ENCODE measurements at regions not wholly inside any gene's neighbourhood (a gene's known extent, or its start where the extent isn't known, plus 50 kb on each side); places are given as distances from the start of the nearest gene placed in this dataset.

DNA sequence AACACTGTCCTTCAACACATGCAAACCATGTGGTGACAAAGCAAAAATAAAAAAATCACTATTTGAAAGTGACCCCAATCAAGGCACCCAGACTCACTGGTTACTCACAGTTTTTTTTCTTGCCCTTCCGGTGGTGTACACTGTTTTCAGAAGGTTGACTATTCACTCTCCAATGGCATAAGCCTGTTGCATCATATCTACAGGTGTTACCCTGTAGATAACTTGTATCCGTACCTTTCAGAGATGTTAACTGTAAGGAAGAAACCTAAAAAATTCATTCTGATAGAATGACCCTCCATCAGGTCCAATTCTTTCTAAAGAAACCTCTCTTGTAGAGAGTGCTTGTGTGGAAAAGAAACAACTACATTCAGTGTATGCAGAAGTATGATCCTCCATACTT lies 193.6 kb upstream of the RASA1 start:
- TF ChIP-seq, protein P1, sequence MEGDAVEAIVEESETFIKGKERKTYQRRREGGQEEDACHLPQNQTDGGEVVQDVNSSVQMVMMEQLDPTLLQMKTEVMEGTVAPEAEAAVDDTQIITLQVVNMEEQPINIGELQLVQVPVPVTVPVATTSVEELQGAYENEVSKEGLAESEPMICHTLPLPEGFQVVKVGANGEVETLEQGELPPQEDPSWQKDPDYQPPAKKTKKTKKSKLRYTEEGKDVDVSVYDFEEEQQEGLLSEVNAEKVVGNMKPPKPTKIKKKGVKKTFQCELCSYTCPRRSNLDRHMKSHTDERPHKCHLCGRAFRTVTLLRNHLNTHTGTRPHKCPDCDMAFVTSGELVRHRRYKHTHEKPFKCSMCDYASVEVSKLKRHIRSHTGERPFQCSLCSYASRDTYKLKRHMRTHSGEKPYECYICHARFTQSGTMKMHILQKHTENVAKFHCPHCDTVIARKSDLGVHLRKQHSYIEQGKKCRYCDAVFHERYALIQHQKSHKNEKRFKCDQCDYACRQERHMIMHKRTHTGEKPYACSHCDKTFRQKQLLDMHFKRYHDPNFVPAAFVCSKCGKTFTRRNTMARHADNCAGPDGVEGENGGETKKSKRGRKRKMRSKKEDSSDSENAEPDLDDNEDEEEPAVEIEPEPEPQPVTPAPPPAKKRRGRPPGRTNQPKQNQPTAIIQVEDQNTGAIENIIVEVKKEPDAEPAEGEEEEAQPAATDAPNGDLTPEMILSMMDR (IDR thresholded peaks at IDR 0.05), result no peak
- TF ChIP-seq POLR2AphosphoS5 (IDR thresholded peaks at IDR 0.05), result no peak
- TF ChIP-seq EP300 (IDR thresholded peaks at IDR 0.05; ENCODE audit: low read depth), result no peak
- TF ChIP-seq POLR2A (IDR thresholded peaks at IDR 0.05), result no peak
